GM12878 (cell line): ENCODE measurements at regions not wholly inside any gene's neighbourhood (a gene's known extent, or its start where the extent isn't known, plus 50 kb on each side); places are given as distances from the start of the nearest gene placed in this dataset.

Experiments used
- CTCF ChIP-seq, 3 experiments: IDR thresholded peaks in 2 of 3; conservative IDR thresholded peaks in 1 of 3; 2 replicates each; pipeline ENCODE4 v1.5.1; 2011; ENCODE audit warnings: low read depth in 3 of 3, low read length in 3 of 3, mild to moderate bottlenecking in 3 of 3, control low read depth in 2 of 3, moderate library complexity in 2 of 3, inconsistent platforms in 1 of 3, mixed read lengths in 1 of 3; ENCODE audit not compliant: control insufficient read depth in 2 of 3, insufficient read depth in 1 of 3; ENCODE audit errors: extremely low read depth in 1 of 3
- JUNB ChIP-seq: IDR thresholded peaks from 2 replicates; pipeline ENCODE4 v1.6.1; 2016; ENCODE audit warnings: antibody characterized with exemption, mild to moderate bottlenecking
- PBX3 ChIP-seq: IDR thresholded peaks from 2 replicates; pipeline ENCODE4 v1.6.1; 2011; ENCODE audit warnings: mild to moderate bottlenecking, low read depth, low read length, moderate library complexity; ENCODE audit not compliant: insufficient replicate concordance

DNA sequence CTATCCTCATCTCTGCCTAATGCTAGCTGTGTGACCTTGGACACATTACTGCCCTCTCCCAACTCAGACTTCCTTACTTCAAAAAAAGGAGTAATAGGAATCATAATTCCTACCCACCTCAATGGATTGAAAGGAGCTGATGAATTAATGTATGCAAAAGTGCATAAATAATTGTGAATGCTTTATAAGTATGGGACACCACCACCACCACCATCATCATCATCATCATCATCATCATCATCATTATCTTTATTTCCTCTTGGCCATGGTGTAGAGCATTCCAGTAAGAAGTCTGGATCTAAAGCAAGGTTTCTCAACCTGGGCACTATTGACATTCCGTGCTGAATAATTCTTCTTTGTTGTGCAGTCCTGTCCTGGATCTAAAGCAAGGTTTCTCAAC lies 282.5 kb downstream of the MEX3B start:
- TF ChIP-seq CTCF (IDR thresholded peaks at IDR 0.05 in 2 of 3, conservative IDR thresholded peaks at IDR 0.05 in 1 of 3; ENCODE audit: control insufficient read depth in 2 of 3, extremely low read depth in 1 of 3, insufficient read depth in 1 of 3, low read depth in 3 of 3, low read length in 3 of 3) (no peak), JUNB (no peak), PBX3 (no peak)
